ENCODE measurements at regions not wholly inside any gene's neighbourhood (a gene's known extent, or its start where the extent isn't known, plus 50 kb on each side); places are given as distances from the start of the nearest gene placed in this dataset.

DNA sequence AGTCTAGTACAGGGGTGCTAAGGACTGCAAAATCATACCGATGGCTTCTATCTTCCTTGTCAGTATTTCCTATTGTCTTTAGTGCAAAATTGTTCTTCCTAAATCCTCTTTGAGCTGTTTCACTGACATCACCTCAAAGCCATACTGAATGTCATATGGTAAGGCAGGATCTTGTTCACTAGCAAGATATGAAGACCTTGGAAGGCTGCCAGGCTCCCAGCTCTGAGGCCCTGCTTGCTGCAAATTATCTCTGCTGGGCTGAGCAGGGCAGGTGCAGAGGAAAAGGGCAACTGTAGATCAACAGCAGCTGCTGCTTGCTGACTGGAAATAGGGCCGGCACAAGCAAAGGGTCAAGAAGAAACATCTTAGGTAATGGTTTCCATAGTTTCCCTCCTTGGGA lies 58.2 kb downstream of the PMAIP1 start:
- DNase-seq, result no peak

- DNase-seq, result no peak
Measured at GRCh38 chr18:59954755-59955156, 55.0 kb downstream of the PMAIP1 start.

- no peak for DNase-seq
Measured at GRCh38 chr18:59954241-59954640, 54.4 kb downstream of the PMAIP1 start.

All from inflammatory macrophage treated with lipopolysaccharide for 1 hour (primary cell).